ENCODE measurements at regions not wholly inside any gene's neighbourhood (a gene's known extent, or its start where the extent isn't known, plus 50 kb on each side); places are given as distances from the start of the nearest gene placed in this dataset.

- no peak for TF ChIP-seq CTCF (IDR thresholded peaks at IDR 0.05; ENCODE audit: low read depth, low read length)
- TF ChIP-seq EZH2phosphoT487 (IDR thresholded peaks at IDR 0.05; ENCODE audit: low read depth), result no peak
Observed at GRCh38 chr20:52552181-52552872, 360.7 kb upstream of the ZFP64 start.
